GM23338 (cell line): ENCODE measurements at regions not wholly inside any gene's neighbourhood (a gene's known extent, or its start where the extent isn't known, plus 50 kb on each side); places are given as distances from the start of the nearest gene placed in this dataset.
A peak's percentile ranks its signal among the peaks of the same experiment; 100 is the strongest.

Experiments used
- ATAC-seq: fragments of 200-7000 bp; cut with Tn5 transposase; 3 replicates; pipeline ENCODE4 v1.9.1; 2020
- DNase-seq: peaks from one replicate; pipeline ENCODE4 v3.0.0-alpha.2; 2015; ENCODE audit warnings: low spot score
- H2AFZ ChIP-seq: fragments of 200-600 bp; sonication (generic); 2 replicates; pipeline ENCODE4 v1.8.0; 2016; ENCODE audit warnings: antibody characterized with exemption, mild to moderate bottlenecking, moderate library complexity
- H3F3A ChIP-seq: fragments of 200-600 bp; sonication (generic); replicated peaks from 2 replicates; pipeline ENCODE4 v1.8.0; 2017; ENCODE audit warnings: antibody characterized with exemption, mixed run types, low read depth
- H3K27ac ChIP-seq: fragments of 200-600 bp; sonication (generic); 2 replicates; pipeline ENCODE4 v1.6.1; 2016; ENCODE audit warnings: low read depth
- H3K27me3 ChIP-seq: fragments of 200-600 bp; sonication (generic); 2 replicates; pipeline ENCODE4 v1.8.0; 2016; ENCODE audit warnings: mild to moderate bottlenecking, mixed run types, moderate library complexity; ENCODE audit not compliant: insufficient read depth
- H3K36me3 ChIP-seq: fragments of 200-600 bp; sonication (generic); 2 replicates; pipeline ENCODE4 v1.8.0; 2016; ENCODE audit warnings: mild to moderate bottlenecking; ENCODE audit not compliant: insufficient read depth
- H3K4me1 ChIP-seq: fragments of 200-600 bp; sonication (generic); 2 replicates; pipeline ENCODE4 v1.8.0; 2016; ENCODE audit warnings: mild to moderate bottlenecking, moderate library complexity; ENCODE audit not compliant: insufficient read depth
- H3K4me2 ChIP-seq: fragments of 200-600 bp; sonication (generic); 2 replicates; pipeline ENCODE4 v1.7.1; 2017; ENCODE audit warnings: mixed run types
- H3K4me3 ChIP-seq: fragments of 200-600 bp; sonication (generic); 2 replicates; pipeline ENCODE4 v1.6.1; 2016; ENCODE audit warnings: mixed run types
- H3K79me2 ChIP-seq: fragments of 200-600 bp; sonication (generic); replicated peaks from 2 replicates; pipeline ENCODE4 v1.8.0; 2017; ENCODE audit warnings: mild to moderate bottlenecking; ENCODE audit not compliant: insufficient read depth
- H3K9me2 ChIP-seq: fragments of 200-600 bp; sonication (generic); 2 replicates; pipeline ENCODE4 v1.8.0; 2017; ENCODE audit not compliant: insufficient read depth
- H4K20me1 ChIP-seq: fragments of 200-600 bp; sonication (generic); replicated peaks from 2 replicates; pipeline ENCODE4 v1.8.0; 2017; ENCODE audit warnings: mild to moderate bottlenecking; ENCODE audit not compliant: insufficient read depth
- H3K27ac Mint-ChIP-seq: 2 replicates; pipeline ENCODE4 v1.8.0; 2020; ENCODE audit warnings: inconsistent platforms, mild to moderate bottlenecking, moderate library complexity, mixed read lengths
- H3K27me3 Mint-ChIP-seq: 3 replicates; pipeline ENCODE4 v1.8.0; 2022; ENCODE audit warnings: low read depth, mild to moderate bottlenecking, moderate library complexity, mixed read lengths, inconsistent platforms; ENCODE audit not compliant: insufficient read depth, poor library complexity
- H3K36me3 Mint-ChIP-seq: 3 replicates; pipeline ENCODE4 v1.8.0; 2021; ENCODE audit warnings: low read depth, mild to moderate bottlenecking, inconsistent platforms, moderate library complexity, mixed read lengths
- H3K4me1 Mint-ChIP-seq: 3 replicates; pipeline ENCODE4 v1.8.0; 2020; ENCODE audit warnings: mild to moderate bottlenecking, inconsistent platforms, mixed read lengths
- H3K4me3 Mint-ChIP-seq: 3 replicates; pipeline ENCODE4 v1.8.0; 2021; ENCODE audit warnings: moderate library complexity, mild to moderate bottlenecking, inconsistent platforms, mixed read lengths
- H3K9me3 Mint-ChIP-seq: 3 replicates; pipeline ENCODE4 v1.8.0; 2020; ENCODE audit warnings: moderate library complexity, mild to moderate bottlenecking, inconsistent platforms, mixed read lengths
- CREB1 ChIP-seq: fragments of 250-450 bp; sonication (Bioruptor Pico); IDR thresholded peaks from 2 replicates; pipeline ENCODE4 v1.5.0; 2020; ENCODE audit warnings: low read depth, mild to moderate bottlenecking, moderate library complexity
- CTCF ChIP-seq, 2 experiments: fragments of 200-600 bp in 1 of 2; sonication (generic) in 1 of 2; conservative IDR thresholded peaks; 2 replicates each; pipeline versions ENCODE4 v1.5.1 to v1.6.1; 2016 to 2017; ENCODE audit warnings: antibody characterized with exemption in 2 of 2, low read depth in 2 of 2, mild to moderate bottlenecking in 2 of 2, moderate library complexity in 1 of 2
- ETS1 ChIP-seq: IDR thresholded peaks from 2 replicates; pipeline ENCODE4 v1.6.1; 2016; ENCODE audit warnings: antibody characterized with exemption
- EZH2phosphoT487 ChIP-seq: fragments of 200-600 bp; sonication (generic); IDR thresholded peaks from one replicate; pipeline ENCODE4 v1.8.1; 2018; ENCODE audit warnings: antibody characterized with exemption; ENCODE audit not compliant: unreplicated experiment
- JUNB ChIP-seq: IDR thresholded peaks from one replicate; pipeline ENCODE4 v1.6.1; 2016; ENCODE audit warnings: antibody characterized with exemption; ENCODE audit not compliant: unreplicated experiment
- NANOG ChIP-seq: IDR thresholded peaks from 2 replicates; pipeline ENCODE4 v1.6.1; 2016; ENCODE audit warnings: antibody characterized with exemption, borderline replicate concordance
- POLR2AphosphoS5 ChIP-seq: IDR thresholded peaks from 2 replicates; pipeline ENCODE4 v1.6.1; 2016; ENCODE audit warnings: antibody characterized with exemption, low read depth
- STAT1 ChIP-seq: IDR thresholded peaks from one replicate; pipeline ENCODE4 v1.6.1; 2016; ENCODE audit warnings: antibody characterized with exemption; ENCODE audit not compliant: unreplicated experiment
- ZNF331 ChIP-seq: fragments of 250-450 bp; sonication (Bioruptor Pico); IDR thresholded peaks from 2 replicates; pipeline ENCODE4 v1.5.0; 2020; ENCODE audit warnings: low read depth, mild to moderate bottlenecking, moderate library complexity

DNA sequence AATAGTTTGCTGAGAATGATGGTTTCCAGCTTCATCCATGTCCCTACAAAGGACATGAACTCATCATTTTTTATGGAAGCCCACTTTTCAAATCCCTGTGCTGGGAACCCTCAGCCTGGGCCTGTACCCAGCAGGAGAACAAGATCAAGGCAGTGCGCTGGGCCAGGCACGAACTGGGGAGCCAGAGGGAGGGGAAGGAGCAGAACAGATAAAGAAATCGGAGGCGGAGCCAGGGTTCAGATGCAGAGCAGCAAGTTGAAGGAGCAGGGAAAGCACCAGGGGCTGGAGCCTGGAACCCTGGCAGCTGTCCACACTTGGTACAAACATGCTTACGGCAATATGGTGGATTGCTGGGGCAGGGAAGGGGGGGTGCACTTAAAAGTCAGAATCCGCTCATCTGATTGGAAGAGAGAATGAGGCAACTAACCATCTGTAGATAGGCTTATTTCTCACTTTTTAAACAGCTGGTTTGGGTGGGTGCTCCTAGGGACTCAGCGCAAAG is 107.5 kb downstream of the NOG start:
- no peaks in the 10 kb centered on the region for H3K36me3 Mint-ChIP-seq
- H4K20me1 ChIP-seq = no peaks in the 10 kb centered on the region
- peaks cover 4% of the 10 kb centered on the region; the same call in 1 of the 2 replicates for H3K9me2 ChIP-seq
- TF ChIP-seq EZH2phosphoT487 (no peak), STAT1 (no peak), NANOG (no peak), JUNB (no peak), POLR2AphosphoS5 (no peak), ETS1 (no peak), CTCF (conservative IDR thresholded peaks at IDR 0.05; ENCODE audit: low read depth in 2 of 2) (no peak), ZNF331 (CRISPR knock-in tag) (no peak)
- H3K79me2 ChIP-seq = no peaks in the 10 kb centered on the region
- no peaks in the 10 kb centered on the region for H3K36me3 ChIP-seq
- no peak overlapping the region for H3K4me2 ChIP-seq
- no peak overlapping the region for H3K27ac ChIP-seq
- H3F3A ChIP-seq = no peaks in the 10 kb centered on the region
- H3K4me1 Mint-ChIP-seq = peaks cover 11% of the 10 kb centered on the region; the same call in 2 of the 3 replicates
- DNase-seq (peak; percentile 60), ATAC-seq (peak; percentile 70)
- no peak overlapping the region; the same call in 1 of the 2 replicates for H3K27ac Mint-ChIP-seq
- no peaks in the 10 kb centered on the region for H3K9me3 Mint-ChIP-seq
- no peaks in the 10 kb centered on the region for H3K27me3 ChIP-seq
- no peak overlapping the region for H3K4me3 ChIP-seq
- peak overlapping the region; percentile 91 for H2AFZ ChIP-seq
- peaks cover 7% of the 10 kb centered on the region for H3K27me3 Mint-ChIP-seq
- H3K4me3 Mint-ChIP-seq = no peak overlapping the region
- H3K4me1 ChIP-seq = 0 out of 2 replicates have a peak, but pooled peaks cover 3% of the 10 kb centered on the region

GRCh38 chr17:56707312-56708219 is 114.1 kb downstream of the NOG start:
- no peaks in the 10 kb centered on the region for H3F3A ChIP-seq
- peak overlapping the region; percentile 60 for H3K4me3 Mint-ChIP-seq
- TF ChIP-seq POLR2AphosphoS5 (no peak), CREB1 (CRISPR knock-in tag) (peak; percentile 90)
- H4K20me1 ChIP-seq = no peaks in the 10 kb centered on the region
- no peak overlapping the region for H3K27ac ChIP-seq
- H3K36me3 Mint-ChIP-seq = no peaks in the 10 kb centered on the region
- ATAC-seq (peak; percentile 84), DNase-seq (peak; percentile 65)
- H3K4me1 Mint-ChIP-seq = peaks cover 20% of the 10 kb centered on the region
- H3K9me3 Mint-ChIP-seq = no peaks in the 10 kb centered on the region
- H3K9me2 ChIP-seq = peaks cover 4% of the 10 kb centered on the region; the same call in 1 of the 2 replicates
- no peaks in the 10 kb centered on the region for H3K79me2 ChIP-seq
- peaks cover 8% of the 10 kb centered on the region for H3K27me3 Mint-ChIP-seq
- peak overlapping the region; percentile 74 for H3K4me2 ChIP-seq
- no peak overlapping the region for H3K27ac Mint-ChIP-seq
- peaks cover 16% of the 10 kb centered on the region for H3K4me1 ChIP-seq
- peak overlapping the region; percentile 50 for H3K4me3 ChIP-seq
- H3K27me3 ChIP-seq = 0 out of 2 replicates have a peak, but pooled peaks cover 3% of the 10 kb centered on the region
- no peaks in the 10 kb centered on the region for H3K36me3 ChIP-seq
- H2AFZ ChIP-seq = peak overlapping the region; percentile 90; the same call in 1 of the 2 replicates
